SK-N-MC (cell line): ENCODE measurements at regions not wholly inside any gene's neighbourhood (a gene's known extent, or its start where the extent isn't known, plus 50 kb on each side); places are given as distances from the start of the nearest gene placed in this dataset.

ENCODE experiments used
- EZH2 ChIP-seq: fragments of 200-600 bp; sonication (generic); IDR thresholded peaks from one replicate; pipeline ENCODE4 v1.6.1; 2017; ENCODE audit warnings: antibody characterized with exemption
- POLR2AphosphoS5 ChIP-seq: IDR thresholded peaks from 2 replicates; pipeline ENCODE4 v1.6.1; 2012; ENCODE audit warnings: mild to moderate bottlenecking, low read depth, low read length, borderline replicate concordance

- TF ChIP-seq POLR2AphosphoS5 (no peak), EZH2 (no peak)
Measured at GRCh38 chr18:39272230-39272629, 1706.6 kb upstream of the CELF4 start.
